Body of pancreas (tissue), 4 donors: ENCODE measurements at regions not wholly inside any gene's neighbourhood (a gene's known extent, or its start where the extent isn't known, plus 50 kb on each side); places are given as distances from the start of the nearest gene placed in this dataset.

ENCODE experiments used
- CTCF ChIP-seq, 7 experiments: fragments of 450-650 bp in 4 of 7; fragments of 200-600 bp in 3 of 7; sonication (generic) in 3 of 7; IDR thresholded peaks; one replicate each; pipeline ENCODE4 v1.5.1; 2016 to 2019; ENCODE audit warnings: antibody characterized with exemption in 7 of 7
- POLR2A ChIP-seq, 3 donors: fragments of 450-650 bp; IDR thresholded peaks; one replicate each; pipeline ENCODE4 v1.6.1; 2016; ENCODE audit warnings: antibody characterized with exemption in 3 of 3, mild to moderate bottlenecking in 2 of 3

GRCh38 chr5:104081232-104081631 lies 518.6 kb upstream of the NUDT12 start:
- TF ChIP-seq CTCF (IDR thresholded peaks at IDR 0.05) (no peak), POLR2A (IDR thresholded peaks at IDR 0.05) (no peak)
